ENCODE measurements at regions not wholly inside any gene's neighbourhood (a gene's known extent, or its start where the extent isn't known, plus 50 kb on each side); places are given as distances from the start of the nearest gene placed in this dataset.

DNA sequence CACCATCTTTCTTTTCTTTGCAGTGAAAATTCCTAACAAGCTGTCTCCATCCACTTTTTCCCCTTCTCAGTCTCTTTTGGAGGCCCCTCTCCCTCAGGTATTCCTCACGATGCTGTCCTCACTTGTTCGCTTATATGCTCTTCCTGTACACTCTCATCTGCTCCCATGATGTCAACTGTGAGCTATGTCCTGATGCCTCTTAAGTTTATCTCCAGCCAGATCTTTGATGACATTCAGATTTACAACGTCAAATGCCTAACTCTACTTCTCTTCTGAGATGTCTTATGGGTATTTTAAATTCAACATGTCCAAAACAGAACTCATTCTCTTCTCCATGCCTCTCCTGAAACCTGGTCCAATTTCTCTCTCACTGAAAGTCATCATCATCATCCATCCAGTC lies 55.1 kb upstream of the SERTAD2 start:
- TF ChIP-seq, protein P1, sequence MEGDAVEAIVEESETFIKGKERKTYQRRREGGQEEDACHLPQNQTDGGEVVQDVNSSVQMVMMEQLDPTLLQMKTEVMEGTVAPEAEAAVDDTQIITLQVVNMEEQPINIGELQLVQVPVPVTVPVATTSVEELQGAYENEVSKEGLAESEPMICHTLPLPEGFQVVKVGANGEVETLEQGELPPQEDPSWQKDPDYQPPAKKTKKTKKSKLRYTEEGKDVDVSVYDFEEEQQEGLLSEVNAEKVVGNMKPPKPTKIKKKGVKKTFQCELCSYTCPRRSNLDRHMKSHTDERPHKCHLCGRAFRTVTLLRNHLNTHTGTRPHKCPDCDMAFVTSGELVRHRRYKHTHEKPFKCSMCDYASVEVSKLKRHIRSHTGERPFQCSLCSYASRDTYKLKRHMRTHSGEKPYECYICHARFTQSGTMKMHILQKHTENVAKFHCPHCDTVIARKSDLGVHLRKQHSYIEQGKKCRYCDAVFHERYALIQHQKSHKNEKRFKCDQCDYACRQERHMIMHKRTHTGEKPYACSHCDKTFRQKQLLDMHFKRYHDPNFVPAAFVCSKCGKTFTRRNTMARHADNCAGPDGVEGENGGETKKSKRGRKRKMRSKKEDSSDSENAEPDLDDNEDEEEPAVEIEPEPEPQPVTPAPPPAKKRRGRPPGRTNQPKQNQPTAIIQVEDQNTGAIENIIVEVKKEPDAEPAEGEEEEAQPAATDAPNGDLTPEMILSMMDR (IDR thresholded peaks at IDR 0.05): no peak
- TF ChIP-seq POLR2AphosphoS5 (IDR thresholded peaks at IDR 0.05) (no peak), POLR2A (IDR thresholded peaks at IDR 0.05) (no peak)
